ENCODE measurements at regions not wholly inside any gene's neighbourhood (a gene's known extent, or its start where the extent isn't known, plus 50 kb on each side); places are given as distances from the start of the nearest gene placed in this dataset.

GRCh38 chr5:3654515-3654914 lies 58.9 kb downstream of the IRX1 start:
- Histone ChIP-seq H3K4me3 (ENCODE audit: low read depth, low read length) (no peak overlapping the region), H3K27me3 (replicated peaks) (no peaks in the 10 kb centered on the region), H3K36me3 (replicated peaks) (no peaks in the 10 kb centered on the region), H3K27ac (no peak overlapping the region)
- no peak for TF ChIP-seq CTCF (IDR thresholded peaks at IDR 0.05; ENCODE audit: low read depth, low read length, missing control alignments)
- in situ Hi-C loops (cut with HindIII; ENCODE audit: low pct_ligation_motif_present, low sequenced_read_pairs) = no loop called here
- no peak for DNase-seq

- no peaks in the 10 kb centered on the region for H3K27me3 ChIP-seq (replicated peaks)
- H3K4me3 ChIP-seq (ENCODE audit: low read depth, low read length) = no peak overlapping the region
- in situ Hi-C loops (cut with HindIII; ENCODE audit: low pct_ligation_motif_present, low sequenced_read_pairs) = no loop called here
- TF ChIP-seq CTCF (IDR thresholded peaks at IDR 0.05; ENCODE audit: low read depth, low read length, missing control alignments) = no peak
- no peak for DNase-seq
- H3K36me3 ChIP-seq (replicated peaks) = no peaks in the 10 kb centered on the region
- H3K27ac ChIP-seq = no peak overlapping the region
Observed at GRCh38 chr5:3656803-3657202, 61.2 kb downstream of the IRX1 start.

GRCh38 chr5:3657364-3658022 lies 61.9 kb downstream of the IRX1 start:
- no peak for TF ChIP-seq CTCF (IDR thresholded peaks at IDR 0.05; ENCODE audit: low read depth, low read length, missing control alignments)
- Histone ChIP-seq H3K27ac (no peak overlapping the region), H3K36me3 (replicated peaks) (no peaks in the 10 kb centered on the region), H3K4me3 (ENCODE audit: low read depth, low read length) (no peak overlapping the region), H3K27me3 (replicated peaks) (no peaks in the 10 kb centered on the region)
- in situ Hi-C loops (cut with HindIII; ENCODE audit: low pct_ligation_motif_present, low sequenced_read_pairs) = no loop called here
- no peak for DNase-seq

- no peak for TF ChIP-seq CTCF (IDR thresholded peaks at IDR 0.05; ENCODE audit: low read depth, low read length, missing control alignments)
- in situ Hi-C loops (cut with HindIII; ENCODE audit: low pct_ligation_motif_present, low sequenced_read_pairs) = no loop called here
- Histone ChIP-seq H3K4me3 (ENCODE audit: low read depth, low read length) (no peak overlapping the region), H3K36me3 (replicated peaks) (no peaks in the 10 kb centered on the region), H3K27me3 (replicated peaks) (no peaks in the 10 kb centered on the region), H3K27ac (no peak overlapping the region)
- DNase-seq = no peak
Observed at GRCh38 chr5:3658929-3659328, 63.3 kb downstream of the IRX1 start.

- Histone ChIP-seq H3K36me3 (replicated peaks) (no peaks in the 10 kb centered on the region), H3K4me3 (ENCODE audit: low read depth, low read length) (no peak overlapping the region), H3K27me3 (replicated peaks) (no peaks in the 10 kb centered on the region), H3K27ac (no peak overlapping the region)
- no peak for TF ChIP-seq CTCF (IDR thresholded peaks at IDR 0.05; ENCODE audit: low read depth, low read length, missing control alignments)
- no peak for DNase-seq
- in situ Hi-C loops (cut with HindIII; ENCODE audit: low pct_ligation_motif_present, low sequenced_read_pairs) = no loop called here
Observed at GRCh38 chr5:3659907-3660306, 64.3 kb downstream of the IRX1 start.

- no peak for DNase-seq
- Histone ChIP-seq H3K4me3 (ENCODE audit: low read depth, low read length) (no peak overlapping the region), H3K36me3 (replicated peaks) (no peaks in the 10 kb centered on the region), H3K27ac (no peak overlapping the region), H3K27me3 (replicated peaks) (no peaks in the 10 kb centered on the region)
- TF ChIP-seq CTCF (IDR thresholded peaks at IDR 0.05; ENCODE audit: low read depth, low read length, missing control alignments) = no peak
- in situ Hi-C loops (cut with HindIII; ENCODE audit: low pct_ligation_motif_present, low sequenced_read_pairs) = no loop called here
Observed at GRCh38 chr5:3660630-3661029, 65.0 kb downstream of the IRX1 start.
